HPDE6-E6E7 (cell line): ENCODE measurements at regions not wholly inside any gene's neighbourhood (a gene's known extent, or its start where the extent isn't known, plus 50 kb on each side); places are given as distances from the start of the nearest gene placed in this dataset.
"Not testable (repeated sequence)": the region's sequence is repeated elsewhere in the genome, so short reads cannot be mapped to it uniquely, and the experiment has no call there.

ENCODE experiments used
- DNase-seq: peaks from one replicate; pipeline ENCODE4 v3.0.0; 2011; ENCODE audit warnings: missing footprints; ENCODE audit errors: extremely low spot score

DNA sequence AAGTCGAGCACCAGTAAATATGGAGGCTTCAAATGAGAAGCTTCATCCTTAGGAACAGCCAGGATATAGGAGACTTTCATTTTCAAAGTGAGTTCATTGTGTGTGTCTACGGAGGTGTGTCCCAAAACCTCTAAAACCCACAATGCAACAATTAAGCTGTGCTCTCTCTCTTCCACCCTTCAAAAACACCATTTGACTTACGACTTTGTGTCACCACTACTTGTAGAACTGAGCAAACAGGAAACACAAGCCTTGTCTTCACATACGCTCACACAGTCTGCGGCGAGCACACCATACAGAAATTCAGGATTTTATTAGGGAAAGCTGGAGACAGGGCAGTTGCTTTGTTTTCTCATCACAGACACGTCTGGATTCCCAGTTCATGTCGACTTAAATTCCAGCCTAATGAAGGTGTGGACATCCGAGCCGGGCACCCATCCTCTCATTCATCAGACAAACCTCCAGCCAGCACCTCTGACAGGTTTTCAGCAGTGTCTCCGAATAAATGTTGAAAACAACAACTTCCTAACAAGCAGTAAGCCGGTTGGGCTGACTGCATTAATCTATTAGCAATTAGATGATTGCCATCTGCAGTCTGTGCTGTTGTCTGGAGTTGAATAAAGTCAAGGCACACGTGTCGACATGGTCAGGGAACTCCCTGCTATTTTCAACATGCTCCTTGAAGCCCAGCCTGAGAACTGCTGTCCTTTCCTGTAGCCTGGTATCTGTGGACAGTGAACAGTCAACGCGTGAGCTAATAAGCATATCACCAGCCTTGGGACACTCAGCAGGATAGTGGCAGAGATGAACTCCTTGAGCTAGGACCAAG lies 1411.1 kb downstream of the BRD1 start:
- no peak for DNase-seq

DNA sequence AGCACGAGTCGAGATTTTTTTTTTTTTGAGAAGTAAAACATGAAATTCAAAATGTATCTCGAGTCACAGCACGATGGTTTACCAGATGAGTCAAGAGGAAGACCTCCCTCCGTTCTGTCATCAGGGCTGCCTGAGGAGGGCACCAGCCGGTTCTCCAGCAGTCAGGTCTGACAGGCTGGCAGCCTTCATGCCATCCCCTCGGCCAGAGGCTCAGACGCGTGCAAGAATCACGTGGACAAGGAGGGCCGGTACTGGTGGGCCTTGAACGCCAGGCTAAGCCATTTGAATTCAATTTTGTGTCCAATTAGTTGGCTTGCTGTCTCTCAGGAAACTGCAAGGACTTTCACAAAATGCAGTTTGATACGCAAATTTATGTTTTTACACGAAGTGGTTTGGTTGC lies 1412.2 kb downstream of the BRD1 start:
- no peak for DNase-seq

DNA sequence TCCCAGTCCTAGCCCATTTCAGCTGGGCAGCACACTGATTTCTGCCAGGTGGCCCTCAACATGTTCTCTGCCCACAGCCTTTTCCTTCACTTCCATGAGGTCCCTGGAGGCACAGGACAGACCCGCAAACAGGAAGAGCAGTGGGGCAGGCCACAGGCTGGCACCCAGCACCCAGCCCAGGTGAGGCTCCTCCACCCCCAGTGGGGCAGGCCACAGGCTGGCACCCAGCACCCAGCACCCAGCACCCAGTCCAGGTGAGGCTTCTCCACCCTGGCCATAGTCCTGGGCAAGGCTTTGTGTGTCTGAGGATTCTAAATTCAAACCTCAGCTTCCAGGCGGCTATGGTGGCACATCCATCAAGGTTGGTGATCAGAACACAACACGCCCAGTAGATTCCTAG lies 1413.0 kb downstream of the BRD1 start:
- no peak for DNase-seq

DNA sequence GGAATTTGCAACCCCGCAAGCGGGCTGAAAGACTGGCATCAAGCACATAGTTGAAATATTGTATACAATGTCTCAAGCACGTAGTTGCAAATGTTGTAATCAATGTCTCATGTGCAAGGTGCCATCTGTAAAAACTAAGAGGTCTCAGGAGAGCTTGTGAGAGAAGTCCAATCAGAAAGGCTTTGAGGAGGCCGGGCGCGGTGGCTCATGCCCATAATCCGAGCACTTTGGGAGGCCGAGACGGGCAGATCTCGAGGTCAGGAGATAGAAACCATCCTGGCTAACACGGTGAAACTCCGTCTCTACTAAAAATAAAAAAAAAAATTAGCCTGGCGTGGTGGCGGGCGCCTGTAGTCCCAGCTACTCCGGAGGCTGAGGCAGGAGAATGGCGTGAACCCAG lies 1414.7 kb downstream of the BRD1 start:
- not testable (repeated sequence) for DNase-seq

DNA sequence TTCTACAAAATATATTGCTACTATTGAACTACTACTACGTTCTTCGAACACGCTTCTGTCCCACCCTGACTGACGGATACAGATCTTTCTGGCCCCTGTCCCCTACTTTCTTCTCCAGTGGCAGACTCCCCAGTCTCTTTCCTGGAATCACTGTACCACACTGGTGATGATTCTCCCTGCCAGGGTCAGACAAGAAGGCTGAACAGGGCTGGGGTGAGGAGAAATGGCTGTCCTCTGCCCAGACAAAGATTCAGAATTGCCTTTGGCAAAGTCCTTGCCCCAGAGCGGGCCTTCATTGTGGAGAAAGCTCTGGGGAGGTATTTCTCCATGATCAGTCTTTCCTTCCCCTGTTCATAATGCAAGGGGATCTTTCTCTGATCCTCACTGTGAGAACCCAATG lies 1417.1 kb downstream of the BRD1 start:
- no peak for DNase-seq

DNA sequence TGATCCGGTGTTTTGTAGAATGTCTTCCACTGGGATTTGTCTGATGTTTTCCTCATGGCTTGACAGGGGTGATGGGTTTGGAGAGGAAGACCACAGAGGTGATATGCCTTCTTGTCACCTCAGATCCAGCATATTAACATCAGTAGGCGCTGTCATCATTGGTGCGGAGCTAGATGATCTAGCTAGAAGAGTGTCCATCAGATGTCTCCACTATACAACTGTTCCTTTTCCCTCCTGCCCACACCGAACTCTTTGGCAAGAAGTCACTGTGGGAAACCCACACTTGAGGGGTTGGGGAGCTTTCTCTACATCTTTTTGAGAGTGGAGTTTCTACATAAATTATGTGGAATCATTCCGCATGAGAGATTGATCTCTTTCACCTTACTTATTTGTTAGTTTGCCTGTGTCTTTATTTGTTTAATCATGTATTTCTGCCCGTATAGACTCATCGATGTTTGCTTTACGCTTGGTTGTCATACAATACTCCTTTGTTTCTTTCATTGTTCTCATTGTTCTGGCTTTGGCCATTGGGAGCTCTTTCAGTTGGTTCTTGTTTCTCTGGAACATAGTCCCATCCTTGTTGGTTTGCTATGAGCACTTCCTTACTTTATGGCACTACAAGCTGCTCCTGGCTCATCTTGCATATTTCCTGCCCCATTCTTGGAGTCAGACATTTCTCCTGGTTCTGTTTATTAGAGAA lies 1420.3 kb downstream of the BRD1 start:
- no peak for DNase-seq

DNA sequence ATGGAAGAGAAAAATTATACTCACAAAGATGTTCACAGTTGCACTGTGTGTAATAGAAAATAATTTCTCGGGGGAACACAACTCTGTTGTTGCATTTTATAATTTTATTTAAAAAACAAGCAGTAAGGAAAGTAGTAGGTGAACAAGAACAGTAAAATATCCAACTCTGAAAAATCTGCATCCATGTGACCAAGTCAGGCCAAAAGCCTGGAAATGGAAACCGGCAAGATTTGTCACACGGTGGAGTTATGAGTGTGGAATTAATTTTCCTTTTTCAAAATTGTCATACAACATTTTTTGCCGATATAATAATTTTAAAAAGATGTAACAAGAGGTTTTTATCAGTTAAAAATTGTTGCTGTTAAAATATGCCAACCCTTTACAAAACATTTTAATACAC lies 1421.5 kb downstream of the BRD1 start:
- DNase-seq: no peak

DNA sequence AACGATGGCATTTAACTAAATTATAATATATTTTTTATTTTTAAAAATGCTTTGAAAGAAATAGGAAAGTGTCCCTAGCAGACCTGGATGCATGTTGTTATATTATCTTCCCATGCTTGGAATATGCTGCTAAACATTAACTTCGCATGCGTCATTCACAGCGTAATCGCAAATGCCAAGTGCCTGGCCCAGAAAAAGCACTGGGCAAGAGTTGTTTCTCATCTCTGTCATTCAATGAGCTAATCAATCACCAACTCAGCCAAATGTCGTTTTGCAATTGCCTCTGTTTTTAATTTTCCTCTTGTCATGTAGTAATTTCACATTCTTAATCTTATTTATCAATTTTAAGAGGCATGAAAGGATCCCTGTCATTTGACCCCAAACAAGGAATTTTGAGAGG lies 1421.9 kb downstream of the BRD1 start:
- DNase-seq: no peak

DNA sequence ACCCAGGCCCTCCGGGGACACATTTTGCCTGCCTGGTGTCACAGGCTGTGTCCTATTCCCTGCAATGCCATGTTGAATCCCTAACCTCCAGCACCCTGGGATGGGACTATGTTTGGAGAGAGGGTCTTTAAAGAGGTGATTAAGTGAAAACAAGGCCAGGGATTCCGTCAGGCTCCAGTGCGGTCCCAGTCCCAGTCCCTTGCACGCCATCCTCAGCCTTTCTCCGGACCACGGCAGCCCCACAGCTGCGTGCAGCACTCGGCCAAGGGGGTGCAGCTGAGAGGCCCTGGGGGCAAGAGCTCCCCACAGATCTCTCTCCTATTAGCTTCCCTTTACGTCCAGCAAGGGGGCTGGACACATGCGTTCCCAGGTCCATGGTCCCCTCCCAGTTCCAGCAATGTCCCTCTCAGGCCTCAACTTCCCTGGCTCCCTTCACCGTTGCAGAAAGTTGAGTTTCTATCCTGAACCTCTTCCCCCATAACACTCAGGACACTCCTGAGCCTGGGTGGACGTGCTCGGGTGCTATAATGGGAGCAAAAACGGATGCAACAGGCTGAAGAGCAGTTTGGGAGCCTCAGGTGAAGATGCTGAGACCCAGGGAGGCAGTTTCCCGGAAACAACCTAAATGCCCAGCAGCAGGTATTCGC lies 1422.7 kb downstream of the BRD1 start:
- DNase-seq: no peak

DNA sequence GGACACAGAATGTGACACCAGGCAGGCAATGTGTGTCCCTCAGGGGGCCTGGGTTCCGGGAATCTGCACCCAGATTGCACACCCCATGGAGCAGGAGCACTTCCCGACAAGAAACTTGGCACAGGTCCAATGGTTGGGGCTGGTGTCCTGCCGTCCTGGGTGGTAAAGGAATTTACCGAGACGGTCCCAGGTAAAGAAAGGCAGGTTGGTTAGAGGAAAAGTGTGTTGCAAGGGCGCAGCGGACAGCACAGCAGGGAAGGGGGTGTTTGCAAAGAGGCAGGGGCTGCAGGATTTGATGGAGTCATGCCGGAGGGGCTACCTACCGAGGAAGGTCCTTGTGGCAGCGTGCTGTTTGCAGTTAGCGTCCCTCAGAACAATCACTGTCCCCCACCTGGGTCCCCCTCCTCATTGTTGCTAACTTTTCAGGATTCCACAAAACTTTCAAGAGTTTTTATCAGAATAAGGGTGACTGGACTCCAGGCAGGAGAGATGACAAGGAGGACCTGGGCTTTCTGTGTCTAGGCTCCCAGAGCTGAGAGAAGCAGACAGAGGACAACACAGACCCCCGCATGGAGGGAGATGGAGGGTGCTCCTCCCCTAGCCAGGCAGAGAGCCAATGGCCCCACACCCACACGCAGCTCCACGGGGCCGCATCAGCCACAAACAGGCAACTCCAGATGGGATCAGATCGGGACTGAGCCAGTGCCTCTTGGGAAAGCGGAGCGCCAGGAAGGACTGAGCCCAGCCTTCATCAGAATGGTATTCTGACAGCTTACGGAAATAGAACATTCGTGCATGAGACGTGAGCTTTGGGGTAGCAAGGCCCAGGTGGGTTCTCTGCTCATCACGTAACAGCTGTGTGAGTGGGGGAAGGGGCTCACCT lies 1423.9 kb downstream of the BRD1 start:
- no peak for DNase-seq

DNA sequence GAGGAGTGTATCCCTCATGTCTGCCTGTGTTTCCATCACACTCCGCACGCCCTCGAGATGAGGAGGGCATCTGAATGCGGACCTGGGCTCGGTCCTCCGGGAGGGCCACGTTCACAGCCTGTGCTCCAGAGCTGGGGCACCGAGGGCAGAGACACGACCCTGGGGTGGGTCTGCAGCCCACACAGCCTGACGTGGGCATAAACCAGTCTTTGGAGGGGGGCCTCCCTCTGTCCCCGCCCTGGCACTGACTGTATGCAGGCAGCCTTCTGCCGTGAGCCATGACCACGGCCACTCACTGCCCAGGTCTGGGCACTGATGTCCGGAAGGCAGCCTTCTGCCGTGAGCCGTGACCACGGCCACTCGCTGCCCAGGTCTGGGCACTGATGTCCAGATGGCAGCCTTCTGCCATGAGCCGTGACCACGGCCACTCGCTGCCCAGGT lies 1425.1 kb downstream of the BRD1 start:
- no peak for DNase-seq

DNA sequence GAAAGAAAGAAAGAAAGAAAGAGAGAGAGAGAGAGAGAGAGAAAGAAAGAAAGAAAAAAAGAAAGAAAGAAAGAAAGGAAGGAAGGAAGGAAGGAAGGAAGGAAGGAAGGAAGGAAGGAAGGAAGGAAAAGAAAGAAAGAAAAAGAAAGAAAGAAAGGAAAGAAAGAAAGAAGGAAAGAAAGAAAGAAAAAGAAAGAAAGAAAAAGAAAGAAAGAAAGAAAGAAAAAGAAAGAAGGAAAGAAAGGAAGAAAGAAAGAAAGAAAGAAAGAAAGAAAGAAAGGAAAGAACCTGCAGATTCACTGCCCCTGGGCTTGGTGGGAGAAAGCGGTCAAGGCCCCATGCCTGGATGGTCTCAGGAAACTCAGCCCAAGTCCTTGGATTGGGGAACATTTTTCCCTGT lies 1426.2 kb downstream of the BRD1 start:
- DNase-seq: not testable (repeated sequence)

DNA sequence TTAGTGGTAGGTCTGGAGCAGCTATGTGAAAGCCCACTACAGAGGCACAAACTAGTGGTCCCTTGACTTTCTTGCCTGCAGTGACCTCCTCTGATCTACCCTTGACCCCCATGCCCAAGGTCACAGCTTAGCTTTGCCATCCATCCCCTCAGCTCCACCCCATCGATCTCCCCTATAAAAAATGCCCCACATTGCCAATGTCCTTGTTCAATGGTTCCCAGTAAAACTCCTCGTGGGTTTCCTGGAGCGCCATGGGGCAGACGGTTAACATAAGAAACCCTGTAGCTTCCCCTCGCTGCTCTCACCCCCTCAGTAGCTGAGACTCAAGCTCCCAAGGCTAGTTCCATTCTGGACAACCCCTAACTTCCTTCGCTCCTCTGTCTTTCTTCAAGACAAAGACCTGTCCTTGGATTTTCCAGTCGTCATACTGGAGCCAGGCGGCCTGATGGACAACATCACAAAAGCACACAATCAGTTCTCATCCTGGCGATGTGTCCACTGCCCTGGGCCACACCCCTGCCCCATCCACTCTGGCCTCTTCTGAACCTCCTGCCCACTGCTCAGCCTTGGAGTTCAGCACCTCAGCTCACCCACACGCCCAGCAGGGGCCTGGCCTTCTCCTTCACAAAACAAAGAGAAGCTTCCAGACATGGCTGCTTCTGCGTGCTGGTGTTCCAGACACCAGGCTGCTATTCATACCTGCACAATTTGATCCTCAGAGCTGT lies 1429.3 kb downstream of the BRD1 start:
- DNase-seq: no peak

DNA sequence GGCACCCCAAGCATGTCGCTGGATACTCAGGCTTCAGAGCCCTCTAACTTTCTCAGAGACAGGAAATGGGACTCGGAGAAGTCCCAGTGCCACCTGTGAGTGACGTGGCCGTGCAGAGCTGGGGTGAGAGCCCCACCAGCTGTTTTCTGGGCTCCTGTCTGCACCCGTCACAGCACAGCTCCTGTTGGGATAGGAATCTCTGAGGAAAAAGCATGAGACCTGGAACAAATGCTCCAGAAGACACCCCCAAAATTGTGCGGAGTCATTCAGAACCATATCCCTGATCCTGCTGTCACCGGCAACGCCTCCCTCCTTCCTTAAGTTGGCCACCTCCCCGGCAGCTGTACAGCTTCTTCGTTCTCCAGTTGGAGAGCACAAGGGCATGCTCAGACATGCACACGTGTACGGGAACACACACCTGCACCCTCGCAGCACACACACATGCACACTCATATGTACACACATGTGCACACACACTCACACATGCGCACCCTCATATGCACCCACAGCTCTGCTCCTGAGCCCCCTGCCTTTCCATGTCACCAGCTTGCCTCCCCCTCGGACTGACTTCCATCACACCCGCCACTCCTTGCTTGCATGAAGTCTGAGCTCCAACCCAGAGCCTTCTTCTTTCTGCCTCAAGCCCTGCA lies 1430.0 kb downstream of the BRD1 start:
- DNase-seq: no peak

DNA sequence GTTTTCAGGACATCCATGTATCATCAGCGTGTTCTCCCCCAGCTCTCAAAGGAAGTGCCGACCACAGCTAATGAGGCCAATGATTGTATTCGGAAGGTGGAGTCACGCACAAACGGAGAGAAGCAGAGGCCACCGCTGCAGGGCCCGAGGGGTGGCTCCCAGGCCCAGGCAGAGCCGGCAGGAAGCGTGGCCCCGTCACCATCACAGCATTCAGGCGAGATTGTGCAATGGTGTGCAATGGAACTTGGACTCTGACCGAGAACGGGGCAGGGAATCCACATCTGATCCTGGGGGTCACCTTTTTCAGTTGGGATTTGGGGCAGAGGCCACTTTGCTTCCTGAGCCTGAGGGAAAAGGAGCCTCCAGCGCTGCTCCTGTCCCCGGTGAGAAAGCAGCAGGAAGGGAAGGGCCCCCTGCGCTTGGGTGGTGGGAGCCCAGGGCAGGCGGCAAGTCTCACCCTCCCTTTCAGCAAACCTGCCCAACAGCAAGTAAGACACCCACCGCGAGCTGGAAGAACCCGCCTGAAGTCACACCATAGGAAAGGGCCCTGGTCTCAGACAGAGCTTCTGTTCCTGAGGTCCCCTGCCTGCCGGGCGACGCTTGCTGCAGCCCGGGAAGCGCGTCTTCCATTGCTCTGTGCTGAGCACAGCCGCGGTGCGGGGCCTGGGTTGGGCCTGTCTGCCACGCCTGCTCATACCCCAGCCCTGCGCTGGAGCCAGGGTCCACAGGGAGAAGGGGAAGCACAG lies 1430.7 kb downstream of the BRD1 start:
- DNase-seq: no peak

DNA sequence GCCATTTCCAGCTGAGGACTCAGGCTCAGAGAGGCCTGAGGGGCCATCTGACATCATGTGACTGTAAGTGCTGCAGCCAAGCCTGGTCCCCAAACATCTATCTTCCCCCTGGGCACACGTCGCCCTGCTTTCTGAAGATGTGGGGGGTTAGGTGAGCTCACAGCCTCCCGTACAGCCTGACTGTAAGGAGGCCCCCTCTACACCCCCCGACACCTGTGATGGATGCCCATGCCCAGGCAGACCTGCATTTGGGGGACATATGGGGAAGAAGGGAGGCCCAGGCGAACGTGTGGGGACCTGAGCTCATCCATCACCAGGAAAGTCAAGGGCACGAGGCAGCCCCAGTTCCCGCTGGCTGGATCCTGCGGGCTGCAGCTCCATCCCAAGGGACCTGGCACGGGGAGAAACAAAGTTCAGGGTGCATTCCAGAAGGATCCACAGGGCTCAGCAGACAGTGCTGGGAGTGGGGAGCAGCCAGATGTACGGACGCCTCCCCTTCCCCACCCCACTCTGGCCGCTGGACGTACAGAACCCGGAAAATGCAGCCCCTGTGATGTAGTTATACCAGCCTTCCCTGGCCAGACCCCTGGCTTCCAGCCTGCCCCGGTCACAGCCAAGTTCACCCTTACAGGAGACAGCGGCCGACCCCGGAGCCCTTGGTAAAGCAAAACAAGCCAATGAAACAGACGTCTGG lies 1431.4 kb downstream of the BRD1 start:
- DNase-seq: no peak

DNA sequence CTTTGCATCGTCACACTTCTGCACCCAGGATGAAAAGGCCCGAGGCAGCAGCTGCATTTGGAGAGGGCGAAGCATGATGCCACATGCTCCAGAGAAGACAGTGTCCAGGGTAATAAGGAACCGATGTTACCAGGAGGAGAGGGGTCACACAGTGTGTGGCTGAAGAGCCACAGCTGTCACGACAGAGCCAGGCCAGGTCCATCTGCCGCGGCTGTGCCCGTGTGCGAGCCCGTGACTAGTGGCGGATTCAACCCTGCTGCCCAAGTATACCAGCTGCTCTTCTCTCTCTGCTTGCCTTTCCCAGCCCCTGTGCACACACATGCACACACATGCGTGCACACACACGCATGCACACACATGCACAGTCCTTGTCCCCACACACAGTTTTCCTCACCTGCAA lies 1432.5 kb downstream of the BRD1 start:
- no peak for DNase-seq

DNA sequence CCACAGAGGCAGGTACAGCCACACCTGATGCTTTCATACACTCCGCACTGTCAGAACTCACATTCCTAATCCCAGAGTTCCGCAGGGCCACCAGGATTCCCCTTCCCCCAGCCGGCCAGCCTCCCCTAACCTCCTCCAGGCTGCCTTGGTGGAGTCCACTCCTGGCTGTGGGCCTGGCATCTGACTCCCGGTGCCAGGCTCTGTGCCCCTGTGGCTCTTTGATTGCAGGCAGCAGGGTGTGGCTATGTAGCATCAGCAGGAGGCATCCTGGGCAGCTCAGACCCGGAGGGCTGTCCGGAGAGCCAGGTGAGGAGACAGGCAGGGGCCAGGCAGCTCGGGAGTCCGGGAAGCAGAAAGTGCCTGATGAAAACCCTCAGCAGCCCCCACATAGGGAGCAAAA lies 1432.9 kb downstream of the BRD1 start:
- DNase-seq: no peak

DNA sequence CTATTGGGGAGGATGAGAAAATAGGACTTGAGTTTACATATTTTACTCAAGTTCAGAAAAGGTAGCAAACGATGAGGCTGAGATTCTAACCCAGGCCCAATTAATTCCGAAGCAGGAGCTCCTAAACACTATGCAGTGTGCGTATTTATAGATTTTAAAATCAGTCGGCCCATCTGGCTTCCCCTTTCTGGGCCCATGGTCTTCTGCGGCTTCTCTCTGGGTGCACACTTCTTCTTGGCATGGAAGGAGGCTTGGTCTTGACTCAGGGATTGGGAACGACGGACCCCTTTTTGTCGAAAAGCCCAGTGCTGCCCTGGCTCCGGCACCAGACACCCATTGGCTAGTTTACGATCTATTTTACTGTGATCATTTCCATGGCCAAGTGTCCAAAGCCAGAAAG lies 1433.8 kb downstream of the BRD1 start:
- DNase-seq: no peak
